ENCODE measurements at regions not wholly inside any gene's neighbourhood (a gene's known extent, or its start where the extent isn't known, plus 50 kb on each side); places are given as distances from the start of the nearest gene placed in this dataset.

DNA sequence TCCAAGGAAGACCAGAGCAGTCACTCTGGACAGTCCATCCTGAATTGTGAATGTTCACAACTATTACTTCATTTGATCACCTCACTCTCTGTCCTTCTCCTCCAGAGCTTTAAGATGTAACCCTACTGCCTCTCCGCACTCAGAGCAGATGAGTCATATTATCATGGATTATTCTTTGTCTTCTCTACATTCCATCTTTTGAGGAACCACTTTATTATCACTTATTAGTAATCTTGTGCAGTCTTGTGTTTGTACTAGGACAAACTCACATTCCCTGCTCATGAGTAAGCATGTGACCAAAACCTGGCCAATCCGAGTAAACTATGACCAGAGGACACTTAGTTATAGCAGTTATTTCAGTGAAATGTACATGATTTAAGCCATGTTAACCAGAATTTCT lies 401.5 kb upstream of the ADGRB3 start:
- no peak overlapping the region for H3K27ac ChIP-seq
- H3F3A ChIP-seq (ENCODE audit: insufficient read depth, low read depth), result no peaks in the 10 kb centered on the region
- H3K9me3 ChIP-seq (ENCODE audit: insufficient read depth, low read depth), result no peaks in the 10 kb centered on the region
- no TSS peak for BruUV-seq (replicated peaks)
- H3K4me3 ChIP-seq, result no peak overlapping the region
- H3K79me2 ChIP-seq (ENCODE audit: low read depth), result no peaks in the 10 kb centered on the region
- TF ChIP-seq EZH2 (IDR thresholded peaks at IDR 0.05; ENCODE audit: low read depth), result no peak
- TF ChIP-seq, protein P1, sequence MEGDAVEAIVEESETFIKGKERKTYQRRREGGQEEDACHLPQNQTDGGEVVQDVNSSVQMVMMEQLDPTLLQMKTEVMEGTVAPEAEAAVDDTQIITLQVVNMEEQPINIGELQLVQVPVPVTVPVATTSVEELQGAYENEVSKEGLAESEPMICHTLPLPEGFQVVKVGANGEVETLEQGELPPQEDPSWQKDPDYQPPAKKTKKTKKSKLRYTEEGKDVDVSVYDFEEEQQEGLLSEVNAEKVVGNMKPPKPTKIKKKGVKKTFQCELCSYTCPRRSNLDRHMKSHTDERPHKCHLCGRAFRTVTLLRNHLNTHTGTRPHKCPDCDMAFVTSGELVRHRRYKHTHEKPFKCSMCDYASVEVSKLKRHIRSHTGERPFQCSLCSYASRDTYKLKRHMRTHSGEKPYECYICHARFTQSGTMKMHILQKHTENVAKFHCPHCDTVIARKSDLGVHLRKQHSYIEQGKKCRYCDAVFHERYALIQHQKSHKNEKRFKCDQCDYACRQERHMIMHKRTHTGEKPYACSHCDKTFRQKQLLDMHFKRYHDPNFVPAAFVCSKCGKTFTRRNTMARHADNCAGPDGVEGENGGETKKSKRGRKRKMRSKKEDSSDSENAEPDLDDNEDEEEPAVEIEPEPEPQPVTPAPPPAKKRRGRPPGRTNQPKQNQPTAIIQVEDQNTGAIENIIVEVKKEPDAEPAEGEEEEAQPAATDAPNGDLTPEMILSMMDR (conservative IDR thresholded peaks at IDR 0.05), result no peak
- intact Hi-C loops (cut with micrococcal nuclease; ENCODE audit: unreplicated experiment), result no loop called here
- H3K36me3 ChIP-seq (ENCODE audit: low read depth), result no peaks in the 10 kb centered on the region
- no peak overlapping the region for H3K4me2 ChIP-seq
- H4K20me1 ChIP-seq (ENCODE audit: insufficient read depth), result no peaks in the 10 kb centered on the region
- H3K9me2 ChIP-seq (ENCODE audit: insufficient read depth), result no peaks in the 10 kb centered on the region
- POLR2A ChIA-PET (ENCODE audit: unreplicated experiment), result no interaction called here
- no peak overlapping the region for H2AFZ ChIP-seq
- CTCF ChIA-PET, result no interaction called here
- no peak for DNase-seq
- no peaks in the 10 kb centered on the region for H3K4me1 ChIP-seq (replicated peaks; ENCODE audit: insufficient read depth)
- no peaks in the 10 kb centered on the region for H3K27me3 ChIP-seq (ENCODE audit: insufficient read depth, low read depth)

DNA sequence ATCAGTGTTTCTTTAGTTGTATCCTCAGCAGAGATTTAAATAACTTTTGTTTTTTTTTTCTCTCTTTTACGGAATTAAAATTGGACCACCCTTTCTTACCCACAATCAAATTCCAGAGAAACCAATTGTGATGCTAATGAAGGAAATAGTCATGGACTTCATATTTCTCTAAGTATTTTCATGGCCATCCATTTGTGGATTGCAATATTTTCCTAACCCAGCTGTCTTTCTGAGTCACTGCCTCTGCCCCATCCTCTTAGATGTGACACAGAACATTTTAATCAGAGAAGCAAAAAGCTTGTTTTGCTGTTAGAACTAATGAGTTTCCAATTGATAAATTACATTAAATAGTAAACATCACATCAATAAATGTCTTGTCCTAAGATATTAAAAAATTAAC lies 405.5 kb upstream of the ADGRB3 start:
- H3K9me2 ChIP-seq (ENCODE audit: insufficient read depth), result no peaks in the 10 kb centered on the region
- no peaks in the 10 kb centered on the region for H3K79me2 ChIP-seq (ENCODE audit: low read depth)
- no peak overlapping the region for H3K4me3 ChIP-seq
- no peak overlapping the region for H3K27ac ChIP-seq
- no peak overlapping the region for H3K4me2 ChIP-seq
- H2AFZ ChIP-seq, result no peak overlapping the region
- intact Hi-C loops (cut with micrococcal nuclease; ENCODE audit: unreplicated experiment), result no loop called here
- H3K36me3 ChIP-seq (ENCODE audit: low read depth), result no peaks in the 10 kb centered on the region
- TF ChIP-seq, protein P1 (conservative IDR thresholded peaks at IDR 0.05), result no peak
- no peak for TF ChIP-seq EZH2 (IDR thresholded peaks at IDR 0.05; ENCODE audit: low read depth)
- H3K4me1 ChIP-seq (replicated peaks; ENCODE audit: insufficient read depth), result no peaks in the 10 kb centered on the region
- no peak for DNase-seq
- no TSS peak for BruUV-seq (replicated peaks)
- H4K20me1 ChIP-seq (ENCODE audit: insufficient read depth), result no peaks in the 10 kb centered on the region; the same call in 1 of the 2 replicates
- H3K27me3 ChIP-seq (ENCODE audit: insufficient read depth, low read depth), result no peaks in the 10 kb centered on the region
- H3K9me3 ChIP-seq (ENCODE audit: insufficient read depth, low read depth), result no peaks in the 10 kb centered on the region
- ChIA-PET CTCF (no interaction called here), POLR2A (ENCODE audit: unreplicated experiment) (no interaction called here)
- H3F3A ChIP-seq (ENCODE audit: insufficient read depth, low read depth), result no peaks in the 10 kb centered on the region

DNA sequence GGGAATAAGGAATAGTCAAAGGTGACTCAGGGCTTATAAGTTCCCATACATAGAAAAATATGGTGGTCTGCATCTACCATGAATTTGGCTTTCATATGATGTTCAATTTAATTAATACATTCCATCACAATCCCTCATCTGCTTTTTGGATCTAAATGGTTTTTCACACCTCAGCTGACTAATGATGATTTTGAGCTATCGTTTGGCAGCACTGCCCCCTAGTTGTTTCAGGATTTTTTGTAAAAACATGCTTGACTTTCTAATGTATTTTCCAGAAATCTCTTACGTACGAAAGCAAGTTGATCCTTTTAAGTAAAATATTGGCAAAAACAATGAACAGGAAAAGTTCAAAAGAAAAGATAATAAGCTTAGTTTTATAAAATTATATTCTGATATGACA lies 408.6 kb upstream of the ADGRB3 start:
- no peaks in the 10 kb centered on the region for H3F3A ChIP-seq (ENCODE audit: insufficient read depth, low read depth)
- ChIA-PET CTCF (no interaction called here), POLR2A (ENCODE audit: unreplicated experiment) (no interaction called here)
- no peaks in the 10 kb centered on the region for H3K36me3 ChIP-seq (ENCODE audit: low read depth)
- intact Hi-C loops (cut with micrococcal nuclease; ENCODE audit: unreplicated experiment), result no loop called here
- H3K9me3 ChIP-seq (ENCODE audit: insufficient read depth, low read depth), result no peaks in the 10 kb centered on the region
- no peaks in the 10 kb centered on the region for H3K79me2 ChIP-seq (ENCODE audit: low read depth)
- no TSS peak for BruUV-seq (replicated peaks)
- no peaks in the 10 kb centered on the region for H3K9me2 ChIP-seq (ENCODE audit: insufficient read depth)
- no peak overlapping the region for H2AFZ ChIP-seq
- no peak overlapping the region for H3K4me2 ChIP-seq
- H4K20me1 ChIP-seq (ENCODE audit: insufficient read depth), result no peaks in the 10 kb centered on the region; the same call in 1 of the 2 replicates
- TF ChIP-seq, protein P1 (conservative IDR thresholded peaks at IDR 0.05), result peak; percentile 39; the same call in 1 of the 2 replicates
- TF ChIP-seq EZH2 (IDR thresholded peaks at IDR 0.05; ENCODE audit: low read depth), result no peak
- no peak overlapping the region for H3K4me3 ChIP-seq
- H3K27ac ChIP-seq, result no peak overlapping the region
- no peaks in the 10 kb centered on the region for H3K4me1 ChIP-seq (replicated peaks; ENCODE audit: insufficient read depth)
- no peaks in the 10 kb centered on the region for H3K27me3 ChIP-seq (ENCODE audit: insufficient read depth, low read depth)
- DNase-seq, result no peak

Data from PC-9 (cell line).